ENCODE measurements at regions not wholly inside any gene's neighbourhood (a gene's known extent, or its start where the extent isn't known, plus 50 kb on each side); places are given as distances from the start of the nearest gene placed in this dataset.
"Not testable (repeated sequence)": the region's sequence is repeated elsewhere in the genome, so short reads cannot be mapped to it uniquely, and the experiment has no call there.

GRCh38 chr13:90919153-90919552 lies 428.3 kb upstream of the MIR17HG start:
- Histone ChIP-seq H3K27me3 (ENCODE audit: control insufficient read depth in 2 of 2, insufficient read depth in 1 of 2, low read length in 1 of 2) (no peaks in the 10 kb centered on the region), H3K27ac (ENCODE audit: low read depth in 1 of 2, low read length in 1 of 2) (no peak overlapping the region), H3K9me3 (ENCODE audit: control insufficient read depth in 2 of 2, insufficient read depth in 1 of 2, low read length in 1 of 2) (no peaks in the 10 kb centered on the region), H3K36me3 (ENCODE audit: control insufficient read depth in 2 of 2, insufficient read depth in 2 of 2, low read length in 1 of 2) (no peaks in the 10 kb centered on the region), H3K4me3 (ENCODE audit: low read length in 2 of 2) (no peak overlapping the region), H3K4me1 (ENCODE audit: control insufficient read depth in 2 of 2, insufficient read depth in 2 of 2, low read length in 2 of 2) (no peaks in the 10 kb centered on the region)
- DNase-seq (ENCODE audit: low read depth in 6 of 9, low spot score in 9 of 9): no peak
- whole genome bisulfite sequencing: 90% methylated on average over 3 of the region's 3 CpGs

GRCh38 chr13:90926459-90926858 lies 421.0 kb upstream of the MIR17HG start:
- Histone ChIP-seq H3K27me3 (ENCODE audit: control insufficient read depth in 2 of 2, insufficient read depth in 1 of 2, low read length in 1 of 2) (no peaks in the 10 kb centered on the region), H3K36me3 (ENCODE audit: control insufficient read depth in 2 of 2, insufficient read depth in 2 of 2, low read length in 1 of 2) (no peaks in the 10 kb centered on the region), H3K4me3 (ENCODE audit: low read length in 2 of 2) (no peak overlapping the region), H3K4me1 (ENCODE audit: control insufficient read depth in 2 of 2, insufficient read depth in 2 of 2, low read length in 2 of 2) (no peaks in the 10 kb centered on the region), H3K27ac (ENCODE audit: low read depth in 1 of 2, low read length in 1 of 2) (no peak overlapping the region), H3K9me3 (ENCODE audit: control insufficient read depth in 2 of 2, insufficient read depth in 1 of 2, low read length in 1 of 2) (no peaks in the 10 kb centered on the region)
- DNase-seq (ENCODE audit: low read depth in 6 of 9, low spot score in 9 of 9): no peak
- WGBS: 86% methylated on average over 2 of the region's 2 CpGs

GRCh38 chr13:90928109-90928508 lies 419.4 kb upstream of the MIR17HG start:
- H3K27ac ChIP-seq (ENCODE audit: low read depth in 1 of 2, low read length in 1 of 2): no peak overlapping the region
- no peak for DNase-seq (ENCODE audit: low read depth in 6 of 9, low spot score in 9 of 9)
- 94% methylated on average over 7 of the region's 7 CpGs for WGBS

GRCh38 chr13:90933097-90933826 lies 414.2 kb upstream of the MIR17HG start:
- 91% methylated on average over 3 of the region's 3 CpGs for WGBS
- Histone ChIP-seq H3K27me3 (ENCODE audit: control insufficient read depth in 2 of 2, insufficient read depth in 1 of 2, low read length in 1 of 2) (no peaks in the 10 kb centered on the region), H3K4me1 (ENCODE audit: control insufficient read depth in 2 of 2, insufficient read depth in 2 of 2, low read length in 2 of 2) (no peaks in the 10 kb centered on the region), H3K27ac (ENCODE audit: low read depth in 1 of 2, low read length in 1 of 2) (no peak overlapping the region), H3K36me3 (ENCODE audit: control insufficient read depth in 2 of 2, insufficient read depth in 2 of 2, low read length in 1 of 2) (no peaks in the 10 kb centered on the region), H3K4me3 (ENCODE audit: low read length in 2 of 2) (no peak overlapping the region), H3K9me3 (ENCODE audit: control insufficient read depth in 2 of 2, insufficient read depth in 1 of 2, low read length in 1 of 2) (no peaks in the 10 kb centered on the region)
- no peak for DNase-seq (ENCODE audit: low read depth in 6 of 9, low spot score in 9 of 9)

More at GRCh38 chr13:90928109-90928508, 419.4 kb upstream of the MIR17HG start:
- H3K4me3 ChIP-seq (ENCODE audit: low read length in 2 of 2): no peak overlapping the region
- H3K4me1 ChIP-seq (ENCODE audit: control insufficient read depth in 2 of 2, insufficient read depth in 2 of 2, low read length in 2 of 2): no peaks in the 10 kb centered on the region
- H3K9me3 ChIP-seq (ENCODE audit: control insufficient read depth in 2 of 2, insufficient read depth in 1 of 2, low read length in 1 of 2): no peaks in the 10 kb centered on the region
- no peaks in the 10 kb centered on the region for H3K27me3 ChIP-seq (ENCODE audit: control insufficient read depth in 2 of 2, insufficient read depth in 1 of 2, low read length in 1 of 2)
- H3K36me3 ChIP-seq (ENCODE audit: control insufficient read depth in 2 of 2, insufficient read depth in 2 of 2, low read length in 1 of 2): no peaks in the 10 kb centered on the region

GRCh38 chr13:90934741-90935140 lies 412.7 kb upstream of the MIR17HG start:
- Histone ChIP-seq H3K4me1 (ENCODE audit: control insufficient read depth in 2 of 2, insufficient read depth in 2 of 2, low read length in 2 of 2) (no peaks in the 10 kb centered on the region), H3K27me3 (ENCODE audit: control insufficient read depth in 2 of 2, insufficient read depth in 1 of 2, low read length in 1 of 2) (no peaks in the 10 kb centered on the region), H3K27ac (ENCODE audit: low read depth in 1 of 2, low read length in 1 of 2) (no peak overlapping the region), H3K36me3 (ENCODE audit: control insufficient read depth in 2 of 2, insufficient read depth in 2 of 2, low read length in 1 of 2) (no peaks in the 10 kb centered on the region), H3K4me3 (ENCODE audit: low read length in 2 of 2) (no peak overlapping the region), H3K9me3 (ENCODE audit: control insufficient read depth in 2 of 2, insufficient read depth in 1 of 2, low read length in 1 of 2) (no peaks in the 10 kb centered on the region)
- WGBS: 97% methylated on average over 3 of the region's 3 CpGs
- no peak for DNase-seq (ENCODE audit: low read depth in 6 of 9, low spot score in 9 of 9)

GRCh38 chr13:90938848-90939247 lies 408.6 kb upstream of the MIR17HG start:
- H3K9me3 ChIP-seq (ENCODE audit: control insufficient read depth in 2 of 2, insufficient read depth in 1 of 2, low read length in 1 of 2): no peaks in the 10 kb centered on the region
- no peaks in the 10 kb centered on the region for H3K27me3 ChIP-seq (ENCODE audit: control insufficient read depth in 2 of 2, insufficient read depth in 1 of 2, low read length in 1 of 2)
- DNase-seq (ENCODE audit: low read depth in 6 of 9, low spot score in 9 of 9): no peak
- no peak overlapping the region for H3K27ac ChIP-seq (ENCODE audit: low read depth in 1 of 2, low read length in 1 of 2)
- no peaks in the 10 kb centered on the region for H3K36me3 ChIP-seq (ENCODE audit: control insufficient read depth in 2 of 2, insufficient read depth in 2 of 2, low read length in 1 of 2)
- no peak overlapping the region for H3K4me3 ChIP-seq (ENCODE audit: low read length in 2 of 2)
- no peaks in the 10 kb centered on the region for H3K4me1 ChIP-seq (ENCODE audit: control insufficient read depth in 2 of 2, insufficient read depth in 2 of 2, low read length in 2 of 2)

GRCh38 chr13:90943946-90944345 lies 403.5 kb upstream of the MIR17HG start:
- Histone ChIP-seq H3K27me3 (ENCODE audit: control insufficient read depth in 2 of 2, insufficient read depth in 1 of 2, low read length in 1 of 2) (no peaks in the 10 kb centered on the region), H3K4me3 (ENCODE audit: low read length in 2 of 2) (no peak overlapping the region), H3K27ac (ENCODE audit: low read depth in 1 of 2, low read length in 1 of 2) (no peak overlapping the region), H3K9me3 (ENCODE audit: control insufficient read depth in 2 of 2, insufficient read depth in 1 of 2, low read length in 1 of 2) (no peaks in the 10 kb centered on the region), H3K36me3 (ENCODE audit: control insufficient read depth in 2 of 2, insufficient read depth in 2 of 2, low read length in 1 of 2) (no peaks in the 10 kb centered on the region), H3K4me1 (ENCODE audit: control insufficient read depth in 2 of 2, insufficient read depth in 2 of 2, low read length in 2 of 2) (no peaks in the 10 kb centered on the region)
- WGBS: 96% methylated on average over 4 of the region's 4 CpGs
- no peak for DNase-seq (ENCODE audit: low read depth in 6 of 9, low spot score in 9 of 9)

- DNase-seq (ENCODE audit: low read depth in 6 of 9, low spot score in 9 of 9); H3K27ac ChIP-seq (ENCODE audit: low read depth in 1 of 2, low read length in 1 of 2); H3K4me3 ChIP-seq (ENCODE audit: low read length in 2 of 2); H3K36me3 ChIP-seq (ENCODE audit: control insufficient read depth in 2 of 2, insufficient read depth in 2 of 2, low read length in 1 of 2); H3K4me1 ChIP-seq (ENCODE audit: control insufficient read depth in 2 of 2, insufficient read depth in 2 of 2, low read length in 2 of 2); H3K9me3 ChIP-seq (ENCODE audit: control insufficient read depth in 2 of 2, insufficient read depth in 1 of 2, low read length in 1 of 2); H3K27me3 ChIP-seq (ENCODE audit: control insufficient read depth in 2 of 2, insufficient read depth in 1 of 2, low read length in 1 of 2): not testable (repeated sequence)
- 95% methylated on average over 3 of the region's 3 CpGs for WGBS
Measured at GRCh38 chr13:90945146-90945545, 402.3 kb upstream of the MIR17HG start.

- WGBS: 72% methylated on average over 5 of the region's 5 CpGs
- not testable (repeated sequence) for DNase-seq (ENCODE audit: low read depth in 6 of 9, low spot score in 9 of 9); H3K4me3 ChIP-seq (ENCODE audit: low read length in 2 of 2); H3K9me3 ChIP-seq (ENCODE audit: control insufficient read depth in 2 of 2, insufficient read depth in 1 of 2, low read length in 1 of 2); H3K36me3 ChIP-seq (ENCODE audit: control insufficient read depth in 2 of 2, insufficient read depth in 2 of 2, low read length in 1 of 2); H3K27ac ChIP-seq (ENCODE audit: low read depth in 1 of 2, low read length in 1 of 2); H3K4me1 ChIP-seq (ENCODE audit: control insufficient read depth in 2 of 2, insufficient read depth in 2 of 2, low read length in 2 of 2); H3K27me3 ChIP-seq (ENCODE audit: control insufficient read depth in 2 of 2, insufficient read depth in 1 of 2, low read length in 1 of 2)
Measured at GRCh38 chr13:90946125-90946524, 401.4 kb upstream of the MIR17HG start.

All from thymus (tissue), 11 donors.